ENCODE measurements at regions not wholly inside any gene's neighbourhood (a gene's known extent, or its start where the extent isn't known, plus 50 kb on each side); places are given as distances from the start of the nearest gene placed in this dataset.

DNA sequence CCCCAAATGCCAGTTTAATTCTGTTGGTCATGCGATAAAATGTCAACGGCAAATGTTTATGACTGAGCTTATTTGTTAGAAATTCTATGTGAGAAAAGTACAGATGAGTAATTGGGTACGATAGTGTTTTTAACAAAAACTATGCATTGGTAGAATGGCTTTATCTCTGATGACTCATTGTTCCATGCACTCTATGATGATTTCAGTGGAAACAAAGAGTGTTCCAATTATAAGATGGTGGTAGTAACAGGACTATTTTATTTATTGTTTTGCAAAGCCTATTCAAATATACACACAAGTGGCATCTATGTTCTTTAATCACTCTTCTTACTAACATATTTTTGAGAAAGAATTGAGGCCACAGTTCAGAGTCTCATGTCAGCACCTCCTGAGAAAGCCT, 353.7 kb upstream of the IRX2 start:
- Histone ChIP-seq H3K9me3 (replicated peaks in 1 of 2; ENCODE audit: control insufficient read depth in 1 of 2, insufficient read depth in 1 of 2, low read length in 2 of 2) (peaks cover 0 to under 1% of the 10 kb centered on the region in 2 donors), H3K36me3 (replicated peaks in 1 of 2; ENCODE audit: control insufficient read depth in 1 of 2, insufficient read depth in 2 of 2, low read length in 2 of 2) (no peaks in the 10 kb centered on the region), H3K4me1 (ENCODE audit: control insufficient read depth in 1 of 2, insufficient read depth in 2 of 2, low read length in 2 of 2) (no peaks in the 10 kb centered on the region), H3K9ac (ENCODE audit: insufficient read depth, low read length, poor library complexity, severe bottlenecking) (no peak overlapping the region), H3K4me2 (replicated peaks; ENCODE audit: extremely low read depth, low read length, poor library complexity, severe bottlenecking) (no peak overlapping the region), H3K27ac (ENCODE audit: low read depth in 1 of 2, low read length in 2 of 2) (no peak overlapping the region), H3K4me3 (replicated peaks in 1 of 3; ENCODE audit: low read depth in 2 of 3, low read length in 3 of 3) (no peak overlapping the region), H3K79me2 (ENCODE audit: insufficient read depth, low read length) (no peaks in the 10 kb centered on the region), H3K27me3 (ENCODE audit: control insufficient read depth in 2 of 2, insufficient read depth in 2 of 2, low read length in 2 of 2) (peaks cover 0 to 23% of the 10 kb centered on the region in 2 donors), H2AFZ (ENCODE audit: insufficient read depth, low read depth, low read length, poor library complexity, severe bottlenecking) (no peak overlapping the region), H4K20me1 (ENCODE audit: insufficient read depth, low read length) (no peaks in the 10 kb centered on the region)
- DNase-seq = no peak
- no CpG with 5 or more reads among the region's 3 CpGs for WGBS (ENCODE audit: insufficient coverage)
- intact Hi-C loops (cut with micrococcal nuclease) = no loop called here
- Mint-ChIP-seq H3K36me3 (no peaks in the 10 kb centered on the region), H3K27ac (no peak overlapping the region), H3K4me1 (no peaks in the 10 kb centered on the region), H3K4me3 (no peak overlapping the region), H3K9me3 (peaks cover 0 to 19% (median 8%) of the 10 kb centered on the region in 7 donors), H3K27me3 (ENCODE audit: low read depth in 3 of 3) (peaks cover 25 to 34% (median 33%) of the 10 kb centered on the region in 3 donors)
- TF ChIP-seq, protein P1, sequence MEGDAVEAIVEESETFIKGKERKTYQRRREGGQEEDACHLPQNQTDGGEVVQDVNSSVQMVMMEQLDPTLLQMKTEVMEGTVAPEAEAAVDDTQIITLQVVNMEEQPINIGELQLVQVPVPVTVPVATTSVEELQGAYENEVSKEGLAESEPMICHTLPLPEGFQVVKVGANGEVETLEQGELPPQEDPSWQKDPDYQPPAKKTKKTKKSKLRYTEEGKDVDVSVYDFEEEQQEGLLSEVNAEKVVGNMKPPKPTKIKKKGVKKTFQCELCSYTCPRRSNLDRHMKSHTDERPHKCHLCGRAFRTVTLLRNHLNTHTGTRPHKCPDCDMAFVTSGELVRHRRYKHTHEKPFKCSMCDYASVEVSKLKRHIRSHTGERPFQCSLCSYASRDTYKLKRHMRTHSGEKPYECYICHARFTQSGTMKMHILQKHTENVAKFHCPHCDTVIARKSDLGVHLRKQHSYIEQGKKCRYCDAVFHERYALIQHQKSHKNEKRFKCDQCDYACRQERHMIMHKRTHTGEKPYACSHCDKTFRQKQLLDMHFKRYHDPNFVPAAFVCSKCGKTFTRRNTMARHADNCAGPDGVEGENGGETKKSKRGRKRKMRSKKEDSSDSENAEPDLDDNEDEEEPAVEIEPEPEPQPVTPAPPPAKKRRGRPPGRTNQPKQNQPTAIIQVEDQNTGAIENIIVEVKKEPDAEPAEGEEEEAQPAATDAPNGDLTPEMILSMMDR (IDR thresholded peaks at IDR 0.05) = no peak

DNA sequence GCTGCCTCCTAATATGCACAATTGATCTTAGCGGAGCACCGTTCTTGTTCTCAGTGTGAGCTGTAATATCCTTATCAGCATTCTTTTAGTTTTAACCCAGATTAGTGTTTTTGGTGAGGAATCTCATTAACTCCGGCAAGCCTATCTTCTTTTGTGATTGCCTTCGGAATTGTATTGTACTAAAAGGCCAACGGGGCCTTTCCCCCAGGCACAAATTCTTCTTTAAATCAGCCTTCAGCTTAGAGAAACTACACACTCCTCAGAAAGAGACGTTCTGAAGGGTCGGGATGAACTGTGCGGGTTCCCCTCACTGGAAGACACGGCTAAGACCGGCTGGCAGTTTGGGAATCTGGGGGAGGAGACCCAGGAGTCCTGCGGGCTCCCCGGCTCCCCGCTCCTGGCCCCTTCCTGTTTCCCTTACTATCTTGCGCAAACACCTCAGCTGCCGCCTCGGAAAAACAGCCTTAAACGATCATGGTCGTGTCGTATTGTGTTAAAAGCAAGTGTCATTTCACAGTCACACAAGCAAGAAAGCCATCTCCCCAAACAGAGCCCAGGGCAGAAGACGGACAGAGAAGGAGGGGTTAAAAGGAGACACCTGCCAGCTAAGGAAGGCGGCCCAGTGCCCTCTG, 353.1 kb upstream of the IRX2 start:
- Mint-ChIP-seq H3K9me3 (peaks cover 0 to 17% (median 8%) of the 10 kb centered on the region in 7 donors), H3K4me1 (no peaks in the 10 kb centered on the region), H3K27ac (no peak overlapping the region), H3K36me3 (no peaks in the 10 kb centered on the region), H3K4me3 (peak overlapping the region in 1 of 2 donors; percentile 50), H3K27me3 (ENCODE audit: low read depth in 3 of 3) (peaks cover 25 to 34% (median 33%) of the 10 kb centered on the region in 3 donors)
- Histone ChIP-seq H2AFZ (ENCODE audit: insufficient read depth, low read depth, low read length, poor library complexity, severe bottlenecking) (no peak overlapping the region), H3K9me3 (replicated peaks in 1 of 2; ENCODE audit: control insufficient read depth in 1 of 2, insufficient read depth in 1 of 2, low read length in 2 of 2) (peaks cover 0 to 4% of the 10 kb centered on the region in 2 donors), H3K36me3 (replicated peaks in 1 of 2; ENCODE audit: control insufficient read depth in 1 of 2, insufficient read depth in 2 of 2, low read length in 2 of 2) (no peaks in the 10 kb centered on the region), H3K4me2 (replicated peaks; ENCODE audit: extremely low read depth, low read length, poor library complexity, severe bottlenecking) (no peak overlapping the region), H3K27me3 (ENCODE audit: control insufficient read depth in 2 of 2, insufficient read depth in 2 of 2, low read length in 2 of 2) (peaks cover 0 to 23% of the 10 kb centered on the region in 2 donors), H3K27ac (ENCODE audit: low read depth in 1 of 2, low read length in 2 of 2) (no peak overlapping the region), H4K20me1 (ENCODE audit: insufficient read depth, low read length) (no peaks in the 10 kb centered on the region), H3K4me3 (replicated peaks in 1 of 3; ENCODE audit: low read depth in 2 of 3, low read length in 3 of 3) (no peak overlapping the region), H3K9ac (ENCODE audit: insufficient read depth, low read length, poor library complexity, severe bottlenecking) (no peak overlapping the region), H3K4me1 (ENCODE audit: control insufficient read depth in 1 of 2, insufficient read depth in 2 of 2, low read length in 2 of 2) (no peaks in the 10 kb centered on the region), H3K79me2 (ENCODE audit: insufficient read depth, low read length) (no peaks in the 10 kb centered on the region)
- no peak for DNase-seq
- intact Hi-C loops (cut with micrococcal nuclease) = no loop called here
- WGBS (ENCODE audit: insufficient coverage) = no CpG with 5 or more reads among the region's 21 CpGs
- TF ChIP-seq, protein P1 (IDR thresholded peaks at IDR 0.05) = no peak
